ENCODE measurements at regions not wholly inside any gene's neighbourhood (a gene's known extent, or its start where the extent isn't known, plus 50 kb on each side); places are given as distances from the start of the nearest gene placed in this dataset.

GRCh38 chr16:72470541-72470940 lies 298.6 kb upstream of the PMFBP1 start:
- no peak for TF ChIP-seq CTCF (IDR thresholded peaks at IDR 0.05)
- TF ChIP-seq POLR2A (IDR thresholded peaks at IDR 0.05) = no peak
